Cardiac muscle cell (in vitro differentiated cells and primary cell): ENCODE measurements at regions not wholly inside any gene's neighbourhood (a gene's known extent, or its start where the extent isn't known, plus 50 kb on each side); places are given as distances from the start of the nearest gene placed in this dataset.

ENCODE experiments used
- DNase-seq, 2 donors: peaks; one replicate each; pipeline versions ENCODE4 v3.0.0 to v3.0.0-alpha.2; 2010 to 2017; ENCODE audit warnings: low read depth in 1 of 2, low spot score in 1 of 2
- H3K27ac ChIP-seq: fragments of 200-600 bp; sonication (generic); 2 replicates; pipeline ENCODE4 v1.5.1; 2016
- H3K27me3 ChIP-seq: fragments of 200-600 bp; sonication (generic); 2 replicates; pipeline ENCODE4 v1.6.0; 2016; ENCODE audit warnings: control low read depth
- H3K36me3 ChIP-seq: fragments of 200-600 bp; sonication (generic); 2 replicates; pipeline ENCODE4 v1.5.1; 2016; ENCODE audit warnings: control low read depth
- H3K4me1 ChIP-seq: fragments of 200-600 bp; sonication (generic); 2 replicates; pipeline ENCODE4 v1.8.1; 2017; ENCODE audit warnings: low read depth, mild to moderate bottlenecking, mixed run types
- H3K4me3 ChIP-seq: fragments of 200-600 bp; sonication (generic); 2 replicates; pipeline ENCODE4 v1.5.1; 2016; ENCODE audit warnings: mild to moderate bottlenecking
- H3K9me3 ChIP-seq: fragments of 200-600 bp; sonication (generic); 2 replicates; pipeline ENCODE4 v1.5.1; 2017; ENCODE audit warnings: low read depth, mild to moderate bottlenecking, control low read depth
- TF ChIP-seq, protein P1 (sequence below): IDR thresholded peaks from 2 replicates; pipeline ENCODE4 v1.5.1; 2012; ENCODE audit warnings: low read depth, mild to moderate bottlenecking, low read length

DNA sequence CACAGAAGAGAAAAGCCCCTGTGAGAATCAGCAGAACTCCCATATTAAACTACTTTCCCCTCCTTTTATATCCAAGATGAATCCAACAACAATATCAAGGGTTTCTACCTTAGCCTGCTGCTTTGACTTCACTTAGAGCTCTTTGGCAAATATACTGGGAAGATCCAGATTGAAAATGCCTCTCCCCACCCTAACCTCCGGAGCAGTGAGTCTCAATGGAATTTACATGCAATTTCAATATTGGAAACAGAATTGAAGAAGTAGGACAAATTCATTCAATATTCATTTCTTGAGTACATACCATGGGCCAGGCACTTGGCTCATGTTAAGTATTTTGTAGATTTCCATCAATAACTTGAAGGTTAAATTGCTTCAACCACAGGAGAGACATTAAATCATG lies 457.4 kb downstream of the TBC1D4 start:
- no peak overlapping the region for H3K4me3 ChIP-seq
- H3K27me3 ChIP-seq = no peaks in the 10 kb centered on the region
- H3K36me3 ChIP-seq = no peaks in the 10 kb centered on the region
- H3K4me1 ChIP-seq = no peaks in the 10 kb centered on the region
- TF ChIP-seq, protein P1, sequence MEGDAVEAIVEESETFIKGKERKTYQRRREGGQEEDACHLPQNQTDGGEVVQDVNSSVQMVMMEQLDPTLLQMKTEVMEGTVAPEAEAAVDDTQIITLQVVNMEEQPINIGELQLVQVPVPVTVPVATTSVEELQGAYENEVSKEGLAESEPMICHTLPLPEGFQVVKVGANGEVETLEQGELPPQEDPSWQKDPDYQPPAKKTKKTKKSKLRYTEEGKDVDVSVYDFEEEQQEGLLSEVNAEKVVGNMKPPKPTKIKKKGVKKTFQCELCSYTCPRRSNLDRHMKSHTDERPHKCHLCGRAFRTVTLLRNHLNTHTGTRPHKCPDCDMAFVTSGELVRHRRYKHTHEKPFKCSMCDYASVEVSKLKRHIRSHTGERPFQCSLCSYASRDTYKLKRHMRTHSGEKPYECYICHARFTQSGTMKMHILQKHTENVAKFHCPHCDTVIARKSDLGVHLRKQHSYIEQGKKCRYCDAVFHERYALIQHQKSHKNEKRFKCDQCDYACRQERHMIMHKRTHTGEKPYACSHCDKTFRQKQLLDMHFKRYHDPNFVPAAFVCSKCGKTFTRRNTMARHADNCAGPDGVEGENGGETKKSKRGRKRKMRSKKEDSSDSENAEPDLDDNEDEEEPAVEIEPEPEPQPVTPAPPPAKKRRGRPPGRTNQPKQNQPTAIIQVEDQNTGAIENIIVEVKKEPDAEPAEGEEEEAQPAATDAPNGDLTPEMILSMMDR = no peak
- no peaks in the 10 kb centered on the region for H3K9me3 ChIP-seq
- no peak for DNase-seq
- H3K27ac ChIP-seq = no peak overlapping the region

DNA sequence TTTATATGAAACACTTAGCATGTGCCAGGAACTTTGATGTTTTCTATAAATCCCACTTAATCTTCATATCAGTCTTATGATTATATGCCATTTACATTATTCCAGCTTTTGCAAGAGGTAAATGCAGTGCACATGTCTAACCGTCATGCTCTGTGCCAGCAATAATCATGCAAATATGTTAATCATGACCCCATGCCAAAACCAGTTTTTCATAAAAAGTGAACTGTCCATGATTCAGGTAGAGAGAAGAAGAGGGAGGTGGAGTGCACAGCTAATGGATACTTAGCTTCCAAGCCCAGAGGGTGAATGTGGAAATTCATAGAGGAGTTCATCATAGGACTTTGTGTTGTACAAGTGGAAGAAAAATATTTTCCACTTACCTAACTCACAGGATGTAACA lies 458.4 kb downstream of the TBC1D4 start:
- Histone ChIP-seq H3K36me3 (no peaks in the 10 kb centered on the region), H3K27ac (no peak overlapping the region), H3K27me3 (no peaks in the 10 kb centered on the region), H3K9me3 (no peaks in the 10 kb centered on the region), H3K4me1 (no peaks in the 10 kb centered on the region), H3K4me3 (no peak overlapping the region)
- TF ChIP-seq, protein P1 = no peak
- no peak for DNase-seq

DNA sequence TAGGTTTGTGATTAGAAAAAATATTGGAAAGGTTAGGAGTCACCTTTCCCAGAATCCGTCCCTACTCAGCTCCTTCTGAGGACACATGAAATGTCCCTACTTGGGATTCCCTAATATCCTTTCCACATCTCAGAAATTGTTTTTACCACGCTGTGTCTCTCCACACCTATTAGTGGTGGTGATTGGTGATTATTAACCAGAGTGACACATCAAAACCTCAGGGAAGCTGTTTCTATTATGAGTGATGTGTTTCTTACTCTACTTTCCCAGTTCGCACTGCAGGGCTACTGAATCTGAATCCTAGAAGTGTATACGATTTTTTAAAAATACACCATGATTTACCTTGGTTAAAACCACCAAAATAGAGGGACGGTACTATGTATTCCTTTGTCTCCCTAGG lies 460.8 kb downstream of the TBC1D4 start:
- Histone ChIP-seq H3K9me3 (no peaks in the 10 kb centered on the region), H3K36me3 (no peaks in the 10 kb centered on the region), H3K4me3 (no peak overlapping the region), H3K4me1 (no peaks in the 10 kb centered on the region), H3K27me3 (no peaks in the 10 kb centered on the region), H3K27ac (no peak overlapping the region)
- TF ChIP-seq, protein P1 = no peak
- no peak for DNase-seq

DNA sequence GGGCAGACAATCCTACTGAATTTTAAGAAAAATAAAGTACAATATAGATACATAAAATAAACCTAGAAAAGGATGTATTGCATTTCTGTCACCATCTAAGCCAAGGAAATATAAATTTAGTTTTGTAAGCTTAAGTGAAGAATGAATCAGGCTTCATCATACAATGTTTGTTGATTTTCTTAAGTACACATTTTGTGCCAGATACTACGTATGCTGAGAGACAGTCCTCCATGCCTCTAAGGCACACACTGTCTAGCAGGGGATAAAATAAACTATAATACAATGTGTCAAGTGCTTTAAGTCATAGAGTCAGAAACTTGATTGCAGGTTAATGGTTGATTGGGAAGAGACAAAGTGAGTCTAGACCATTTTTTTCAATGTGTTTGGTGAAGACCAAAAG lies 465.7 kb downstream of the TBC1D4 start:
- Histone ChIP-seq H3K27me3 (no peaks in the 10 kb centered on the region), H3K27ac (no peak overlapping the region), H3K36me3 (no peaks in the 10 kb centered on the region), H3K9me3 (no peaks in the 10 kb centered on the region), H3K4me3 (no peak overlapping the region), H3K4me1 (no peaks in the 10 kb centered on the region)
- TF ChIP-seq, protein P1 = no peak
- DNase-seq = no peak

DNA sequence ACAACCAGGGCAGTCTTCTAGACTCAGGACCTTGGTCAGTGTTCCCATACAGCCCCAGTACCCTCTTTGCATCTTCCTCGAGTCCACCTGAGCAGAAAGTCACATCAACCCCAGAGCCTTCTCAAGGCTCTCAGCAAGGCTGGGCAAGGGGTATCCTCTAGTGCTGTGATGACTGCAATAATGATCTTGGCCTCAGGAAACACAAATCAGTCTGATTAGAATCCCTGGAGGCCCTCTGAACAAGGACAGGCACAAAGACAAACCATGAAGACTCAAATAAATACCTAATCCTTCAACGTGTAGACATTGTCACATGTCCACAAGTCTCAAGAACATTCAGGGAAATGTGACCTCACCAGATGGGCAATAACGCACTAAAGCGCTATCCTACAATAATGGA lies 468.2 kb downstream of the TBC1D4 start:
- Histone ChIP-seq H3K9me3 (no peaks in the 10 kb centered on the region), H3K4me3 (no peak overlapping the region), H3K27ac (no peak overlapping the region), H3K27me3 (no peaks in the 10 kb centered on the region), H3K36me3 (no peaks in the 10 kb centered on the region), H3K4me1 (no peaks in the 10 kb centered on the region)
- no peak for DNase-seq
- TF ChIP-seq, protein P1 = no peak

DNA sequence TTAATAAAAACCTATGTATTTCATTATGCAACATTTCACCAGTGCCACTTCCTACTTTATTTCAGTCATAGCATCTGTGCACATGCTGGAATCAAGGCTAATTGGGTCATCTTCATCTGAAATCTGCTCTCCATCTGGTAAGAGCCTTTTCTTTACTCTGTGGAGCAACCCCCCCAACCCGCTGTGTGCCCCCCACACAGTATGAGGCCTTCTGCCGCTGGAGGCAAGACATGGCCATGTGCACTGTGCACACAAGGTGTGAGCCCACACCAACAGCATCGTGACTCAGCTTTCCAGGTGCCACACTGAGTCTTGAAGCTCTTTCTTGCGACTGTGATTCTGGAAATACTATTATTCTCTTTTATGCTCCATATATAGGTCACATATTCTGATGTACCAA lies 471.0 kb downstream of the TBC1D4 start:
- no peak overlapping the region for H3K4me3 ChIP-seq
- H3K9me3 ChIP-seq = no peaks in the 10 kb centered on the region
- TF ChIP-seq, protein P1 = no peak
- no peak for DNase-seq
- no peaks in the 10 kb centered on the region for H3K27me3 ChIP-seq
- H3K36me3 ChIP-seq = no peaks in the 10 kb centered on the region
- H3K4me1 ChIP-seq = no peaks in the 10 kb centered on the region
- H3K27ac ChIP-seq = no peak overlapping the region
